GM12801 (cell line): ENCODE measurements at regions not wholly inside any gene's neighbourhood (a gene's known extent, or its start where the extent isn't known, plus 50 kb on each side); places are given as distances from the start of the nearest gene placed in this dataset.

Experiments used
- TF ChIP-seq, protein P1 (sequence below): IDR thresholded peaks from one replicate; pipeline ENCODE4 v1.5.1; 2011; ENCODE audit warnings: control low read depth; ENCODE audit not compliant: insufficient read length; ENCODE audit errors: extremely low read depth

GRCh38 chr20:40108321-40108720 is 580.7 kb downstream of the MAFB start:
- TF ChIP-seq, protein P1, sequence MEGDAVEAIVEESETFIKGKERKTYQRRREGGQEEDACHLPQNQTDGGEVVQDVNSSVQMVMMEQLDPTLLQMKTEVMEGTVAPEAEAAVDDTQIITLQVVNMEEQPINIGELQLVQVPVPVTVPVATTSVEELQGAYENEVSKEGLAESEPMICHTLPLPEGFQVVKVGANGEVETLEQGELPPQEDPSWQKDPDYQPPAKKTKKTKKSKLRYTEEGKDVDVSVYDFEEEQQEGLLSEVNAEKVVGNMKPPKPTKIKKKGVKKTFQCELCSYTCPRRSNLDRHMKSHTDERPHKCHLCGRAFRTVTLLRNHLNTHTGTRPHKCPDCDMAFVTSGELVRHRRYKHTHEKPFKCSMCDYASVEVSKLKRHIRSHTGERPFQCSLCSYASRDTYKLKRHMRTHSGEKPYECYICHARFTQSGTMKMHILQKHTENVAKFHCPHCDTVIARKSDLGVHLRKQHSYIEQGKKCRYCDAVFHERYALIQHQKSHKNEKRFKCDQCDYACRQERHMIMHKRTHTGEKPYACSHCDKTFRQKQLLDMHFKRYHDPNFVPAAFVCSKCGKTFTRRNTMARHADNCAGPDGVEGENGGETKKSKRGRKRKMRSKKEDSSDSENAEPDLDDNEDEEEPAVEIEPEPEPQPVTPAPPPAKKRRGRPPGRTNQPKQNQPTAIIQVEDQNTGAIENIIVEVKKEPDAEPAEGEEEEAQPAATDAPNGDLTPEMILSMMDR: no peak

- TF ChIP-seq, protein P1: no peak
Measured at GRCh38 chr20:40104959-40105358, 584.1 kb downstream of the MAFB start.

- TF ChIP-seq, protein P1: no peak
Measured at GRCh38 chr20:40103420-40103819, 585.6 kb downstream of the MAFB start.

- TF ChIP-seq, protein P1: no peak
Measured at GRCh38 chr20:40101560-40101959, 587.5 kb downstream of the MAFB start.

DNA sequence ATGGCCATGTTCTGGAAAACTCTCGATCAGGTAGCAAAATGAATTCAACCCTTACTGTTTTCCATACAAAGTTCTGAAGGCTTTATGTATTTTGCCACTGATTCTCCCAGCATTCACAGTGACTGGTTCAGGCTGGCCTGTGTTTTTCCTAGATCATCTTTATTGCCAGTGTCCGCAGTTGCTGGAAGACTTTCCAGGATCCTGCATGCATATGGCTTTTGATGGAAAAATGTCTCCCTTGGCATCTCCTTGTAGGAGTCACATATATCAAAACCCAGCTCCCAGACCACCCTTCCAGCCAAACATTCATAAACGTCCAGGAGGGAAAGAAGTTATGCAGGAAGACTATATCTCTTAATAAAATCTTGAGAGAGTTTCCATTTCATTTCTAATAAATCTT is 588.8 kb downstream of the MAFB start:
- TF ChIP-seq, protein P1: no peak

DNA sequence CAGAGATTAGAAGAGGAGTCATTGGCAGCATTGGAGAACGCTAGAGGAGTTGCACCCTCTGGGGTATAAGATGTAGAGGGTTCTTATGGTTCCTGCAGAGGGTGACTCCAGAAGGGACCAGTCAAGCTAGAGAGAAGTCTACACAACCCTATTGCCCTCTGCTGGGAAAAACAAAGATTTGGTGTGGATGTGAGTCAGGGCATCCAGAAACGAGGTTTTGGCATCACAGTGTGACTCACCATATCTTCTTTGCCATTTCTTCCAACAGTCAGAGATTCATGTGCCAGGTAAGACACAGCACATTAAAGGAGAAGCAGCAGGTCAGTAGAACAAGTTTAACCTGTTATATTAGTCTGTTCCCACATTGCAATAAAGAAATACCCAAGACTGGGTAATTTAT is 598.8 kb downstream of the MAFB start:
- TF ChIP-seq, protein P1: no peak

DNA sequence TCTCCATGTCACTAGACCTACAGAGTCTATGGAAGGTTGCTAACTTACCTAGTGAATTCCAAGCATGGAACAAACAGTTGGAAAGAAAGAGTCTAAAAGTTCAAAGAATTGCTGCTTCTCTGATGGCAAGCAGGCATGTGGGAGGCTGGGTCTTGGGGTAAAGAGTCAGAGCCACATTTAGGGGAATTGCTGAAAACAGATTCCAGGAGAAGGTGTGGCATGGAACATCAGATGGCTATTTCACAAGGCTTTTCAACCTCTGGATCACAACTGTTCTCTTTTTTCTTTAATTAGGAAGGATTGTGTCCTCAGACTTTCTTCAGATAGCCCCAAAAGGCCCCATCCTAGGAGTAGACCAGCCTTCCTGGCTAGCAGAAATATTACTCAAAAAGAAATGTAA is 601.5 kb downstream of the MAFB start:
- TF ChIP-seq, protein P1: no peak

DNA sequence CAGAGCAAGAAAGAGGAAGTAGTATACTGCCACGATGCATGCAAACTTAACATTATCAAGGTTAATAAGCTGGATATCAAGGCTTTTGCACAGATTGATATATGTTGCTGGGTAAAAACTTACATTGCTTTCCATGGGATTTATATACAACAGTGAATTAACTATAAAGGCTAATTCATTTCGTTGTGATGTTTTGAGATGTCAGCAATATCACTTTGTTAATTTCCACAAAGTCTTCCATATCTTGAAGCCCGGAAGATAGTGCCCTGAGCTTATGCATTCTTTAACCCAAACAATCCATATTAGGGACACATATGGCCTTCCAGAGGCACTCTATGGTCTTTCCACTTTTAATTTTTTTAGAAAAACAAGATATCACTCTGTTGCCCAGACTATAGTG is 603.5 kb downstream of the MAFB start:
- TF ChIP-seq, protein P1: no peak
